HFF-Myc (cell line): ENCODE measurements at regions not wholly inside any gene's neighbourhood (a gene's known extent, or its start where the extent isn't known, plus 50 kb on each side); places are given as distances from the start of the nearest gene placed in this dataset.
"Not testable (repeated sequence)": the region's sequence is repeated elsewhere in the genome, so short reads cannot be mapped to it uniquely, and the experiment has no call there.

Source experiments
- DNase-seq: peaks from one replicate; pipeline ENCODE4 v3.0.0-alpha.2; 2011; ENCODE audit warnings: low read depth; ENCODE audit errors: extremely low read depth
- H3K4me3 ChIP-seq: replicated peaks from 2 replicates; pipeline ENCODE4 v1.5.1; 2011; ENCODE audit warnings: low read depth, mild to moderate bottlenecking, control low read depth, low read length
- TF ChIP-seq, protein P1 (sequence below): IDR thresholded peaks from 2 replicates; pipeline ENCODE4 v1.5.1; 2012; ENCODE audit warnings: mild to moderate bottlenecking, low read depth, low read length, control low read depth; ENCODE audit errors: missing control alignments

DNA sequence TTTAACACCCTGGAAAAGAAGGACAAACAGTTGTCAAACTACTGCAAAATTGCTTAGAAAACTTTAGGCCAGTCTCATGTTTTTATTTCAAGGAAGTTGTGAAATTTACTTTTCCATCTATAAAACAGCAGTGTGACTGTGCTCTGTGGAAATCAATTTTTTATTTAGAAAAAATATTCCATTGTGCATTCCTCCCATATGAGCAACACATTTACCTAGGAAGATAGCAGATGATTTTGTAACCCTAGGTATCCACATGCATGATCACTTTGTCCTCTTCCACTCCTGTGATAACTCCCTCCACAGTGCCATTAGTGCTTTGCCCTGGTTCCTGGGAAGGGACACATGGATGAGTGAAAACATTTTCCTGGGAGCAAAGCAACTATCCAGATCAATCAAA is 69.4 kb upstream of the GPCPD1 start:
- no peak overlapping the region for H3K4me3 ChIP-seq
- TF ChIP-seq, protein P1, sequence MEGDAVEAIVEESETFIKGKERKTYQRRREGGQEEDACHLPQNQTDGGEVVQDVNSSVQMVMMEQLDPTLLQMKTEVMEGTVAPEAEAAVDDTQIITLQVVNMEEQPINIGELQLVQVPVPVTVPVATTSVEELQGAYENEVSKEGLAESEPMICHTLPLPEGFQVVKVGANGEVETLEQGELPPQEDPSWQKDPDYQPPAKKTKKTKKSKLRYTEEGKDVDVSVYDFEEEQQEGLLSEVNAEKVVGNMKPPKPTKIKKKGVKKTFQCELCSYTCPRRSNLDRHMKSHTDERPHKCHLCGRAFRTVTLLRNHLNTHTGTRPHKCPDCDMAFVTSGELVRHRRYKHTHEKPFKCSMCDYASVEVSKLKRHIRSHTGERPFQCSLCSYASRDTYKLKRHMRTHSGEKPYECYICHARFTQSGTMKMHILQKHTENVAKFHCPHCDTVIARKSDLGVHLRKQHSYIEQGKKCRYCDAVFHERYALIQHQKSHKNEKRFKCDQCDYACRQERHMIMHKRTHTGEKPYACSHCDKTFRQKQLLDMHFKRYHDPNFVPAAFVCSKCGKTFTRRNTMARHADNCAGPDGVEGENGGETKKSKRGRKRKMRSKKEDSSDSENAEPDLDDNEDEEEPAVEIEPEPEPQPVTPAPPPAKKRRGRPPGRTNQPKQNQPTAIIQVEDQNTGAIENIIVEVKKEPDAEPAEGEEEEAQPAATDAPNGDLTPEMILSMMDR = no peak
- DNase-seq = no peak

DNA sequence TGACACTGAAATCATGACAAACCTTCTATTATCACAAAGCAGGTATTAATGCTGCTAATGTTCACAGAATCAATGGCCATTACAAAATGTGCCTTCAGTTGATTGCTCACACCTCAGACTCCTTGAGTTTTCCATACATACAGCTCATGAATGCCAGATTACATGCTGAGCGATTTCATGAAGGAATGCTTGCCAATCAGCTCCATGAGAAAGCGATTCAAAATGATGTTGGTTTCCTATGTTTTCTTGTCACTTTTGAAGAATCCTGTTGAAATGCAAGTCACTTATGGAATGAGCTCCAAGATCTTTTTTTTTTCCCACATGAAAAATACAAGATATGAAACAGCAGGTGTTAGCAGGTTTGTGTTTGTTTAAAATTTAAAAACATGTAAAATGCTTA is 68.0 kb upstream of the GPCPD1 start:
- H3K4me3 ChIP-seq = no peak overlapping the region
- DNase-seq = no peak
- TF ChIP-seq, protein P1 = no peak

DNA sequence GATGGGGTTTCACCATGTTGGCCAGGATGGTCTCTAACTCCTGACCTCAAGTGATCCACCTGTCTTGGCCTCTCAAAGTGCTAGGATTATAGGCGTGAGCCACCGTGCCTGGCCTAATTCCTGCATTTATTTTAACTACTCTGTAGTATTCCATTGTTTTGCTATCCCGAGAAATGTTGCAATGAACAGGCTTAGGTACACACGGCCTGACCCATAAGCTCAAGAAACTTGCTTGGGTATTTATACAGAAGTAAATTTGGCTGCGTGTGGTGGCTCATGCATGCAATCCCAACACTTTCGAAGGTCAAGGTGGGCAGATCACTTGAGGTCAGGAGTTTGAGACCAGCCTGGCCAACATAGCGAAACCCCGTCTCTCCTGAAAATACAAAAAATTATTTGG is 67.1 kb upstream of the GPCPD1 start:
- DNase-seq, H3K4me3 ChIP-seq: not testable (repeated sequence)

DNA sequence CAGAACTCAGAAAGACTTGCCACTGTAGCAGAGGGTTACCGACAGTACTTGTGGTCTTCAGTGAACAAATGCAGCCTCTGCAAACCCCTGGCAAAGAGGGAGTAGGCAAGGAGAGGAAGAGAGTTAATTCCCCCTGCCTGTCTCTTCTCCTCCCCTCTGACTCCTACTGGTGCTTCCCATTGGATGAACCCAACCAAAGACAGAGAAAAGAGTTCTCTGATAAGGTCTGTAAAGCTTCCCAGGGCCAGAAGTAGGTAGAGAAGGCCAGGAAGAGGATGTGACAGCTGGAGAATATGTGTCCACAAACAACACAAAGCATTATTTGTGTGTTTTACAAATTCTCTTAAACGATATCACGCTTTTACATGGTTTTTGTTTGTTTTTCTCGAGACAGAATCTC is 66.6 kb upstream of the GPCPD1 start:
- no peak for DNase-seq
- H3K4me3 ChIP-seq = no peak overlapping the region
- TF ChIP-seq, protein P1 = no peak

DNA sequence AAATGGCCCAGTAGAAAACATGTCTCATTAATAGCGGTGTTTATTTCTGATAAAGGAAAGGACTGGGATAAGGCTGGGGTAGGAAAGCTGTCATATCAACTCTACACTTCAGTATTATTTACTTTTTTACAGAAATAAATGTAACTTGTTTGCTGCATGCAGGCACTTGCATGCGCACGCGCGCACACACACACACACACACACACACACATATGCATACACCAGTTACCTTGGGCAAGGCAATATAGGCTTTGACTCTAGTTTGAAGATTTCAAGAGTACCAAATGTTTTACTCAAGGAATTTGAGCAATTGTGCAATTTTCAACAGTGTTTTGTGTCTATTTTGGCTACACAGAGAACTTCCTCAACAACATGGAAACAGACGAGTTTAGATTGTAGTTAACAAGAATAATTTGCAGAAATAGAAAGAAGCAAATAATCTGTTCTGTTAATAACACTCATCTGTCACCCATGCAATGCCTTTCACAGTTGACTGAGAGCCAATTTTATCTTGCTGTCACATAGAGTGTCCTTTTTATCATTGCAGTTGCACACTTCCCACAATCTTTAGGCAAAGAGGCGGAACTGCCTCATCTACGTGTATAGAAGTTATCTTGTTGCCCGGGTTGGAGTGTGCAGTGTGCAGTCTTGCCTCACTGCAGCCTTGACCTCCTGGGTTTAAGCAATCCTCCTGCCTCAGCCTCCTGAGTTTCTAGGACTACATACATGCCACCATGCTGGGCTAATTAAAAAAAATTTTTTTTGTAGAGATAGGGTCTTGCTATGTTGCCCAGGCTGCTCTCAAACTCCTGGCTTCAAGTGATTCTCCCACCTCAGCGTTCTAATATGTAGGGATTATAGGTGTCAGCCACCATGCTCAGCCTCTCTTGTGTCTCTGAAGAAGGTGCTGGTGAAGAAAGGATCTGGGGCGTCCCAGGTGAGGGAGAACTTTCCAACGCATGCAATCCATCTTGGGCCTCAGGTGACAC is 64.6 kb upstream of the GPCPD1 start:
- TF ChIP-seq, protein P1 = no peak
- H3K4me3 ChIP-seq = no peak overlapping the region
- no peak for DNase-seq

DNA sequence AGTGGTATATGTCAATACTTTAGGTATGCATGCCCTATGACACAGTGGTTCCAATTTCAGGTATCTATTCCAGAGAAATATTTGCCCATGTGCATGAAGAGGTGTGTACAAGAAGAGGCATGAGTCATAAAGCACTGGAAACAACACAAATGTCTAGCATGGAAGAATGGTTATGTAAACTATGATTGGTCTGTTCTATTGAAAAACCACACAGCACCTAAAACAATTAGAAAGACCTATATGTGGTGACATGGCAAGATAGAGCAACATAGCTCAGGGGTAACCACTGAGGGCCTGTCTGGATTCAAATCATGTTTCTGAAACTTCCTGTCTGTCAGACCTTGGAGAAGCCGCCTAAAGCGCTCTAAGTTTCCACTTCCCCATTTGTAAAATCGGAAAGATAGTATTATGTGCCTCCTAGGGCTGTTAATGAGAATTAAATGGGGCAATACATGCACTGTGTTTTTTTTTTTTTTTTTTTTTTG is 63.4 kb upstream of the GPCPD1 start:
- H3K4me3 ChIP-seq = no peak overlapping the region
- TF ChIP-seq, protein P1 = no peak
- no peak for DNase-seq

DNA sequence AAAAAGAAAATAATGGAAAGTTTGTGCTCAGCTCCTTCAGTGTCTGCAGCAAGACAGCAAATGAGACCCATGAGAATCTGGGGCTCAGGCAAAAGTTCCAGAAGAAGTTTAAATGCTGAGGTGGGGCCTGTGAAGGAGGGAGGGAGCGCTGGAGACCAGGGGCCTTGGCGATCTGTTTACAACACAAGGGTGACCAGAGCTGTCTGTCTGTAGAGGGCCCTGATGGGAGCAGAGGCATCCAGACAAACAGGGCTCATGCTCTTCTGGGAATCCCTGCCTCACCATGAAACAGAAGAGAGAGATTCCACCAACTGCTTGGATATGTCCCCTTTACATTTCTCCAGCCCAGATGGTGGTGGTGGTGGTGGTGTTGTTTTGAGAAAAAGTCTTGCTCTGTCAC is 60.1 kb upstream of the GPCPD1 start:
- TF ChIP-seq, protein P1 = no peak
- H3K4me3 ChIP-seq = no peak overlapping the region
- no peak for DNase-seq
